NOMO-1 (cell line): ENCODE measurements at regions not wholly inside any gene's neighbourhood (a gene's known extent, or its start where the extent isn't known, plus 50 kb on each side); places are given as distances from the start of the nearest gene placed in this dataset.

Experiments used
- DNase-seq, 2 experiments: peaks; one replicate each; lab custom pipeline; 2025; ENCODE audit not compliant: unreplicated experiment in 2 of 2; lab: John Stamatoyannopoulos, UW

DNA sequence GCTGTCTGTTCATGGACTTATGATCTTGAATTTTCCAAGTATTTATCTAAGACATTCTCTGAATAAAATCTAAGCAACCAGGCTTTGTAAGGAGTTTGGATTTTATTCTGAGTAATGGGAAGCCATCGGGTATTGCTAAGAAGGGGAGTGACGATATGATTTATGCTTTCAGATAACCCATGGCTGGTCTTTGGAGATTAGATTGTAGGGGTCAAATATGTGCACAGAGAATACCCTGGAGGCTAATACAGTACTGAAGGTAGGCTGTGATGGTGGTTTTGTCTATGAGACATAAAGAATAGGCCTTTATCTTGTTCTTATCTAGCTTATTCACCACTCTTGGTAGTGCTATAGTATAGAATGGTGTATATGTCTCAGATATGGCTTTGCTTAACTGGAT, 60.0 kb upstream of the C5orf46 start:
- DNase-seq = no peak

DNA sequence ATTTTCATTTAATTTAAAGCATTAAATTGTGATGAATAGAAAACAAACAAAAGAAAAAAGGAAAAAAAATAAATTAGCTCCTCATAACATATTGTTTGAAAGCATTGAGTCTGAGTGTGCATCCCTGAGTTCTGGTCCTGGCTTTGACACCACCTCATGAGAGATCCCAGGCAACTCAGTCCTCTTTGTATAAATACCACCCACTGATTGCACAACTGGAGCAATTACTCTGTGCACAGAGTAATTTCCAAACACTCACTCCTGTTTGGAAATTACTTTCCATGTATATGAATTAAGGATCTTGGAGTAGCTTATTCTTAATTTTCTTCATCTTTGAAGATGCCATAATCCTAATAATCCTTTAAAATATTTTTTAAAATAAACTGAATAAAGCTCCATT, 59.4 kb upstream of the C5orf46 start:
- DNase-seq = no peak

DNA sequence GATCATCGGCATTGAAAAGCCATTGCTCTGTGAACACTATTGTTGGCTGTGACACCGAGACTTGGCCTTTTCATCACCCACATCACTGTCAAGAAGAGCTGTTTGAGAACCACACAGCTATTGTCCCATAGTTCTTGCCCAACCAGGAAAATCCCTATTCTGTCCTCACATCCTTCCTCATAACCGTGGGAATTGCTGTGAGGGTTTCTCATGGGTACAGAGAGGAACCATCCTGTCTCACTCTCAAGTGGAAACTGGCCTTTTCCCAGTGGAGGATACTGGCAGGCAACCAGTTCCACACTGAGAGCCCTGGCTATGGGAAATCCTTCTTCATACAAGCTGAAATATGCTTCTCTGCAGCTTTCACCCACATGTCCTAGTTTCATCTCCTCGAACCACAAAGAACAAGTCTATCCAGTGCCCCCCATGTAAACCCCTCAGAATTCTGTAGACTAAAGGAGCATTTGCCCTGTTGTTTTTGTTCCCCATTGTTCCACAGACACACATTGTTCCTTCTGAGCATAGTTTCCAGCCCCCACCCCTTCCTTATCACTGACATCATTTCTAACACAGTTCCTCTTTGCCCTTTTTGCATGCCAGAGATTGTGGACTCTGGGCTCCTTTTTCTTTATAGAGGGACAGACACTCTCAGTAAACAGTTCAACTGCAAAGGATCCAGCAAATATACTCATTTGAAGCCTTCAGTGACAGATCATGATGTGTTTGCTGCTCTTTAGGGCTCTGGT, 57.8 kb upstream of the C5orf46 start:
- no peak for DNase-seq

DNA sequence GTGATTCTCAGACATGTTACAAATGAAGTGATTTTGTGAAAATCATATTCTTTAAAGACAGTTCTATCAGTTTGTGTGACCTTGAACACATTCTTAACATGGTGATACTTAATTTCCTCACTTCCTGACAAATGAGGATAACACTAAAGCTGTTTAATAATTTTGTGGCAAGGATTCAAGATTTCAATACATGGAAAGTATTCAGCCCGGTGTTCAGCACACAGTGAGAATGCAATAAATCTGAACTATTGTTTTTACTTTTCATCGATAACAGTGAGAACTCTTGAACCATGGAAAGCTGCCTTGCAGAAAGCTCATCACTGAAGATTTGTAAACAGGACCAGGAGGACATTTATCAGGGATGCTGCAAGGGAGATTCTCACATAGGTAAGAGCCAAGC, 57.1 kb upstream of the C5orf46 start:
- no peak for DNase-seq

DNA sequence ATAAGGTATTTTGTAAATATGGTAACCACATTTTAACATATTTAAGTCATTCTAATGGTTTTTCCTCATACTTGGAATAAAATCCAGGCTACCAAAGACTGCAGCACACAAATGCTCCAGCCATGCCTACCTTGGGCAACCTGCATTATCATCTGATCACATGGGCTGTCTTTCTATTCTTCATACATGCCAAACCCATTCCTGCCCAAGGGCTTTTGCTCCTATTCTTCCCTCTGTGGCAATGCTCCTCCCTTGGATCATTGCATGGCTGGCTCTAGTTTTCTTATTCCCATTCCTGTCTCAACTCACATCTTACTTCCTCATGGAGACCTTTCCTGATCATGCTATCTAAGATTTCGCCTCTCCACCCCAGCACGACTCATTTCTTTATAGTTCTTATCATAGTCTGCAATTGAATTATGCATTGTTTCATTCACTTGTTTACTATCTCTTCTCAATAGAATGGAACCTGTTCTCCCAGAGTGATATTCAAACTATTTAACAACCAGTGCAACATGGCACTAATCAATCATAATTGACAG, 54.9 kb upstream of the C5orf46 start:
- no peak for DNase-seq

DNA sequence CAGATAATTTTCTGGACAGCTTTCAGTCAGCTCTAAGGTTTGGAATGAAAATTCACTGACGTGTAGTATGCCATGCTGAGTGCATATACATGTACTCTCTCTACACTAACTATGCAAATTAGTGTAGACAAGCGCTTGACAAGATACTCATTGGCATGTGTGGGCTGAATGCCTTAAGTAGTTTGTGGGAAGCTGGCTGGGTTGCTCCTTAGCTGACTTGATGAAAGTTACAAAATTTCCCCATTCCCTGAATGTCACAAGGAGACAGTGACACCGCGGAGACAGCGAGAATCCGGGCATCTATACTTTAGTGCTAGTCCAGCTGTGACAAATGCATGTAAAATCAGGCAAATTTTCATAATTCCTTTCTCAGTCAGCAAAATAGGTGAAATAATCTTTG, 51.6 kb upstream of the C5orf46 start:
- DNase-seq = no peak

DNA sequence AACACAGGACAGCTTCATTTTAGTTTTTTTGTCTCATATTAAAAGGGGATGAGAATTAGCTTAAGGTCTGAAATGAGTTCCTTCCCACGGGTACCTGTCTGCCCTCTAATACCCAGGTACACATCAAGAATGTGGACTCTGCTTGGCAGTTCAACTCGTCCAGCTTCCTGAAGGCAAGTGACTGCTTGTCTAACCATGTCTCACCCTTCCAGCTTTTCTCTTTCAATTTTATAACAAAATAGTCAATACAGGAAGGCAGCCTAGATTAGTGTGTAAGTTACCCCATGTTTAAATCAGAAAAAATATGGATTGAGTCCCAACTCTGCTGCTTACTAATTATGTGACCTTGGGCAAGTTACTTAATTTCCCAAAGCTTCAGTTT, 50.5 kb upstream of the C5orf46 start:
- DNase-seq = no peak

DNA sequence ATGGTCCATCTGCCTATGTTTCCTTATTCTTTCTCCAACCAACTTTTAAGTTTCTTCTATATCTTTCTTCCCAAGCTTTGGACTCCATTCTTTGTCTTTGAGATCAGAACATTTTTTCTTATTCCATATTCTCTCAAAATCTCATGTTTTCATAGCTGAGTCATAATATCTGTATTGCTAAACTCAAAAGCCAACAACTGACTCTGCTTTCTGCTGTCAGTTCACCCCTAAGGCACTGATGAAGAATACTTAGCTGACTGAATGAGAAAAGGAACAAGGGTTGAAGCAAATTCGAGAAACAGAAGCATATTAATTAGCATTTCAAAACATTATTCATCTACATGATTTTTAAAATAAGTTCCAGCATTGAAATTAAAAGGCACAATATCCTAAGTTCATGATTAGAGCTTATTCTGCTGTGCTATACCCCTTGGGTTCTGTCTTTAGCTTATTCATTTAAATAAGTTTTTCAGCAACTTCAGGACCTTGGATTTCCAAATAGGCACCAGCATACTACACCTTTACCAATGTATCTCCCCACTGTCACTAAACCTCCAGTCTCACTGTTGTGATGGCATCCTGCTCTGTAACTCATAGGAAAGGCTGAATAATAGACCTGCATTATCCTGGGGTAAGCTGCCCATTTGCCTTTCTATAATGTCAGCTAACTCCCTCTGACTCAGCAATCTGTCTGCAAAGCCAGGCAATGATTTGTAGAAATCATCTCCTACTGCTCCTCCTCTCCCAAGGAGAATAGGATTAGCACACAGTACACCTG, 49.9 kb upstream of the C5orf46 start:
- DNase-seq = no peak
